Body of pancreas (tissue), 4 donors: ENCODE measurements at regions not wholly inside any gene's neighbourhood (a gene's known extent, or its start where the extent isn't known, plus 50 kb on each side); places are given as distances from the start of the nearest gene placed in this dataset.

Experiments
- CTCF ChIP-seq, 7 experiments: fragments of 450-650 bp in 4 of 7; fragments of 200-600 bp in 3 of 7; sonication (generic) in 3 of 7; IDR thresholded peaks; one replicate each; pipeline ENCODE4 v1.5.1; 2016 to 2019; ENCODE audit warnings: antibody characterized with exemption in 7 of 7
- POLR2A ChIP-seq, 3 donors: fragments of 450-650 bp; IDR thresholded peaks; one replicate each; pipeline ENCODE4 v1.6.1; 2016; ENCODE audit warnings: antibody characterized with exemption in 3 of 3, mild to moderate bottlenecking in 2 of 3

- TF ChIP-seq POLR2A (IDR thresholded peaks at IDR 0.05) (no peak), CTCF (IDR thresholded peaks at IDR 0.05) (no peak)
These were observed 75.0 kb downstream of the PDGFA start for GRCh38 chr7:444606-445005.
